ENCODE measurements at regions not wholly inside any gene's neighbourhood (a gene's known extent, or its start where the extent isn't known, plus 50 kb on each side); places are given as distances from the start of the nearest gene placed in this dataset.
"Not testable (repeated sequence)": the region's sequence is repeated elsewhere in the genome, so short reads cannot be mapped to it uniquely, and the experiment has no call there.

GRCh38 chr1:232164078-232164963 is 465.6 kb downstream of the SIPA1L2 start:
- no peak for ATAC-seq
- Mint-ChIP-seq H3K36me3 (no peaks in the 10 kb centered on the region), H3K4me1 (no peaks in the 10 kb centered on the region), H3K27me3 (no peaks in the 10 kb centered on the region), H3K9me3 (peaks cover 6% of the 10 kb centered on the region), H3K27ac (no peak overlapping the region), H3K4me3 (no peak overlapping the region)

DNA sequence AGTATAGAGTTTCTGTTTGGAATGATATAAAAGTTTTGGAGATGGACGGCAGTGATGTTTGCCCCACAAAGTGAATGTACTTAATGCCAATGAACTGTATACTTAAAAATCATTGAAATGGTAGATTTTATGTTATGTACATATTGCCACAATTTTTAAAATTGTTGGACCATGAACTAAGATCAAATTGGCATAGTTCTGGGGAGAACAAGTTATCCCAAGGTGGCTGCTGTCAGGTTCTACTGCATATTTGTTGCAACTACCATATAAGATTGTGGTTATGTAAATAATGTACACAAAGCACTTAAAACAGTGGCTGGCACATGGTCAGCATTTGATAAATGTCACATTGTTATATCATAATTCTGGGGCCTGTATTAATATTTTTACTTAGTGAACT is 466.4 kb downstream of the SIPA1L2 start:
- Mint-ChIP-seq H3K9me3 (peaks cover 9% of the 10 kb centered on the region), H3K36me3 (no peaks in the 10 kb centered on the region), H3K4me3 (no peak overlapping the region), H3K27me3 (no peaks in the 10 kb centered on the region), H3K4me1 (no peaks in the 10 kb centered on the region), H3K27ac (no peak overlapping the region)
- no peak for ATAC-seq

DNA sequence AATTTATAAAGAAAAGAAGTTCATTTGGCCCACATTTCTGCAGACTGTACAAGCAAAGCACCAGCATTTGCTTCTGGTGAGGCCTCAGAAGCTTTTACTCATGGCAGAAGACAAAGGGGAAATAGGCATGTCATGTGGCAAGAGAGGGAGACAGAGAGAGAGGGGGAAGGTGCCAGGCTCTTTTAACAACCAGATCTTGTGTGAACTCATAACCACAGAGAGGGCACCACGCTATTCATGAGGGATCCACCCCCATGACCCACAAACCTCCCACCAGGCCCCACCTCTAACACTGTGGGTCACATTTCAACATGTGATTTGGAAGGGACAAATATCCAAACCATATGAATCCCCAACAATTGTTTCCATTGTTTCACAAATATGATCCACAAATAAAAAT is 467.9 kb downstream of the SIPA1L2 start:
- H3K36me3 Mint-ChIP-seq = no peaks in the 10 kb centered on the region
- H3K27ac Mint-ChIP-seq = no peak overlapping the region
- no peak overlapping the region for H3K4me3 Mint-ChIP-seq
- no peaks in the 10 kb centered on the region for H3K27me3 Mint-ChIP-seq
- no peaks in the 10 kb centered on the region for H3K4me1 Mint-ChIP-seq
- peaks cover 10% of the 10 kb centered on the region for H3K9me3 Mint-ChIP-seq
- ATAC-seq = no peak

DNA sequence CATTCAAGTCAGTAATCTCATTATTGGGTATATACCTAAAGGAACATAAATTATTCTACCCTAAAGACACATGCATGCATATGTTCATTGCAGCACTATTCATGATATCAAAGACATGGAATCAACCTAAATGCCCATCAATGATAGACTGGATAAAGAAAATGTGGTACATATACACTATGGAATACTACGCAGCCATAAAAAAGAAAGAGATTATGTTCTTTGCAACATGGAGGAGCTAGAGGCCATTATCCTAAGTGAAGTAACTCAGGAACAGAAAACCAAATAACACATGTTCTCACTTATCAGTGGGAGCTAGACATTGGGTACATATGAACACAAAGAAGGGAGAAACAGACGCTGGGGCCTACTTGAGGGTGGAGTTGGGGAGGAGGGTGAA is 471.4 kb downstream of the SIPA1L2 start:
- not testable (repeated sequence) for ATAC-seq, H3K4me3 Mint-ChIP-seq, H3K27me3 Mint-ChIP-seq, H3K4me1 Mint-ChIP-seq, H3K9me3 Mint-ChIP-seq, H3K36me3 Mint-ChIP-seq, H3K27ac Mint-ChIP-seq

GRCh38 chr1:232156070-232156469 is 473.9 kb downstream of the SIPA1L2 start:
- not testable (repeated sequence) for H3K4me3 Mint-ChIP-seq, ATAC-seq, H3K27ac Mint-ChIP-seq, H3K27me3 Mint-ChIP-seq, H3K9me3 Mint-ChIP-seq, H3K36me3 Mint-ChIP-seq, H3K4me1 Mint-ChIP-seq

DNA sequence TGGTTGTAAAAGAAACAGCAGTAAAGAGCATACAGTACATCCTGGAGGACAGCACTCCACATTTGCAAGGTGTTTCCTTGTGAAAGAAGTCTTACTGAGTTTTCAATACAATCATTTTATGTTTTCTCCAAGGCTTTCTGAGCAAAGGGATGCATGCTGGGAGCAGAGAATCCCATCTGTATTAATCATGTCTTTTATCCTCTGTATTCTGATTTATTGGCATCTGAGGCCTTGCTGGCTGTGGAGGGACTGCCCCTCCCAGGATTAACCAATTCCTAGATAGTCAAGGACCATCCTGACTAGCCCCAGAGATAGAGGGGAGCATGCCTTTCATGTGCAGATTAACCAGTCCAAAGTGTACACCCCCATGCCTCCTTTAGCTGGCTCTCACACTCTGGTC is 476.3 kb downstream of the SIPA1L2 start:
- H3K4me3 Mint-ChIP-seq = no peak overlapping the region
- peaks cover 2% of the 10 kb centered on the region for H3K9me3 Mint-ChIP-seq
- no peak overlapping the region for H3K27ac Mint-ChIP-seq
- H3K27me3 Mint-ChIP-seq = no peaks in the 10 kb centered on the region
- H3K4me1 Mint-ChIP-seq = no peaks in the 10 kb centered on the region
- H3K36me3 Mint-ChIP-seq = no peaks in the 10 kb centered on the region
- ATAC-seq = no peak

- H3K9me3 Mint-ChIP-seq = no peaks in the 10 kb centered on the region
- no peak for ATAC-seq
- no peaks in the 10 kb centered on the region for H3K4me1 Mint-ChIP-seq
- no peaks in the 10 kb centered on the region for H3K36me3 Mint-ChIP-seq
- no peak overlapping the region for H3K27ac Mint-ChIP-seq
- H3K4me3 Mint-ChIP-seq = no peak overlapping the region
- H3K27me3 Mint-ChIP-seq = no peaks in the 10 kb centered on the region
Measured at GRCh38 chr1:232150770-232151548, 479.0 kb downstream of the SIPA1L2 start.

- H3K4me3 Mint-ChIP-seq = no peak overlapping the region
- H3K9me3 Mint-ChIP-seq = no peaks in the 10 kb centered on the region
- no peaks in the 10 kb centered on the region for H3K27me3 Mint-ChIP-seq
- H3K36me3 Mint-ChIP-seq = no peaks in the 10 kb centered on the region
- no peaks in the 10 kb centered on the region for H3K4me1 Mint-ChIP-seq
- H3K27ac Mint-ChIP-seq = no peak overlapping the region
- ATAC-seq = no peak
Measured at GRCh38 chr1:232149287-232150201, 480.4 kb downstream of the SIPA1L2 start.

- Mint-ChIP-seq H3K27me3 (no peaks in the 10 kb centered on the region), H3K27ac (no peak overlapping the region), H3K36me3 (no peaks in the 10 kb centered on the region)
Measured at GRCh38 chr1:232147215-232147614, 482.7 kb downstream of the SIPA1L2 start.

GRCh38 chr1:232146514-232146913 is 483.4 kb downstream of the SIPA1L2 start:
- H3K9me3 Mint-ChIP-seq = no peaks in the 10 kb centered on the region
- H3K27ac Mint-ChIP-seq = no peak overlapping the region

More at GRCh38 chr1:232147215-232147614, 482.7 kb downstream of the SIPA1L2 start:
- Mint-ChIP-seq H3K4me1 (no peaks in the 10 kb centered on the region), H3K4me3 (no peak overlapping the region), H3K9me3 (no peaks in the 10 kb centered on the region)
- no peak for ATAC-seq

DNA sequence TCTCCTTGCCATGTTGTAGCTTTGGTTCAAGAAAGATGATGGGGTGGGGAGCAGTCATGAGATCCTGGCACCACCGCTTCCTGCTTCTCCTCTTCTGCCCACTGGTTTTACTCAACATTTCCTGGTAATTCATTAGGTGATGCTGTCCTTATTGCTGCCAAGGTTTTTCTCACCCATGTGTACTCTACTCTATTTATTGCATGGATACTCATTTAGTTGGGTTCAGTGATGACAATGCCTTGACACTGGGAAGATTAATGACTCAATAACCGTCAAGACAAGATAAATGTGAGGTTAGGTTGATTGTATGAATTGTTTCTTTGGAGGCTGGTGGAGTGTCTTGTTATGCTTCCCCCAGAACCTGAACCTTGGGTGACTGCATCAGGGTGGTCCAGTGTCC is 484.2 kb downstream of the SIPA1L2 start:
- H3K4me3 Mint-ChIP-seq = no peak overlapping the region
- H3K27me3 Mint-ChIP-seq = no peaks in the 10 kb centered on the region
- peaks cover 5% of the 10 kb centered on the region for H3K9me3 Mint-ChIP-seq
- H3K36me3 Mint-ChIP-seq = no peaks in the 10 kb centered on the region
- no peak for ATAC-seq
- H3K27ac Mint-ChIP-seq = no peak overlapping the region
- H3K4me1 Mint-ChIP-seq = no peaks in the 10 kb centered on the region

More at GRCh38 chr1:232146514-232146913, 483.4 kb downstream of the SIPA1L2 start:
- ATAC-seq = no peak
- no peaks in the 10 kb centered on the region for H3K27me3 Mint-ChIP-seq
- no peaks in the 10 kb centered on the region for H3K36me3 Mint-ChIP-seq
- H3K4me3 Mint-ChIP-seq = no peak overlapping the region
- no peaks in the 10 kb centered on the region for H3K4me1 Mint-ChIP-seq

- no peak overlapping the region for H3K27ac Mint-ChIP-seq
- H3K27me3 Mint-ChIP-seq = no peaks in the 10 kb centered on the region
- no peaks in the 10 kb centered on the region for H3K4me1 Mint-ChIP-seq
- no peaks in the 10 kb centered on the region for H3K36me3 Mint-ChIP-seq
- peaks cover 6% of the 10 kb centered on the region for H3K9me3 Mint-ChIP-seq
- ATAC-seq = no peak
- no peak overlapping the region for H3K4me3 Mint-ChIP-seq
Measured at GRCh38 chr1:232144696-232145230, 485.2 kb downstream of the SIPA1L2 start.

GRCh38 chr1:232143315-232143886 is 486.5 kb downstream of the SIPA1L2 start:
- Mint-ChIP-seq H3K4me3 (no peak overlapping the region), H3K27me3 (no peaks in the 10 kb centered on the region), H3K9me3 (peaks cover 8% of the 10 kb centered on the region), H3K27ac (no peak overlapping the region), H3K36me3 (no peaks in the 10 kb centered on the region), H3K4me1 (no peaks in the 10 kb centered on the region)
- no peak for ATAC-seq

DNA sequence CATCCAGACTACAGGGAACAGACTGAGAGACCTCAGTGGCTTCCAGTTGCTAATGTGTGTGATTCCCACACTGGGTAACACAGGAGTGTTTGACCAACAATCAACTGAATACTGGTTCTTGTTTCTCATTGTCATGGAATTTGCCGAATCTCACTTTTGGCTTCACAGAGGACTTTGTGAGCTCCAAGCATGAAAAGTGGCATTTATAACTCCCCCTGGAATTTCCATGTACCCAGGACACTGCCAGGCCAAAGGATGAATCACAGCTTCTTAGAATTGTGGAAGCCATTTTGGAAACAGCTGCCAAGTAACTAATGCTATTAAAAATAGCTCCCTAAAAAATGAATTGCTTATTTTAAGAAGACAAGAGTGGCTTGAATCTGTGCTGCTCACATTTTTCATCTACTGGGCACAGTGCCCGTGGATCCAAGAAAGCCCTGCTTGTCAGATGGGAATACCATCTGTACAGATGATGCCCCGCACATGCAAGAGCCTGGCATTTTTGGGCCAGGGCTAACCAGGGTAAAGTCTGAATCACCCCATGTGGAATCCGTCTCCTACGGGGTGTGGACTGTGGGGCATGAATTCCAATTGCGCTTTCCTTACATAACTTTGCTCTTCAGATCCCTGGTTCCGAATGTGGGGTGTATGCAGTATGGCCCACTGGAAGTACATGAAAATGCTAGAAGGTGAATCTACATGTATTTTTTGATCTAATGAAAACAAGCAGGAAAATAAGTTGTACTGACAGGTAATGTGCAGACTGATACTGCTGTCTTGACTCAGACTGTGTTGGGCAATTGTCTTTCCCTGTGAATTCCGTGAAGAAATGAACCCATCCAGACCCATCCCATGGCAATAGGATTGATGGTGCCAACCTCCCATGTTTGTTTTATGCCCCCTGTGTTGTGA is 487.3 kb downstream of the SIPA1L2 start:
- no peak for ATAC-seq
- Mint-ChIP-seq H3K27ac (no peak overlapping the region), H3K36me3 (no peaks in the 10 kb centered on the region), H3K4me1 (no peaks in the 10 kb centered on the region), H3K27me3 (no peaks in the 10 kb centered on the region), H3K4me3 (no peak overlapping the region), H3K9me3 (peaks cover 8% of the 10 kb centered on the region)

All from stimulated activated memory B cell treated with anti-CD40 and anti-IgM and Interleukin-4, amounts not matched to agents 10 μg/mL and 1 μg/mL and 100 μg/mL, for 72 hours (primary cell).